22Rv1 (cell line): ENCODE measurements at regions not wholly inside any gene's neighbourhood (a gene's known extent, or its start where the extent isn't known, plus 50 kb on each side); places are given as distances from the start of the nearest gene placed in this dataset.

Source experiments
- ZFX ChIP-seq: fragments of 450-650 bp; IDR thresholded peaks from 2 replicates; pipeline ENCODE4 v1.6.1; 2017; ENCODE audit warnings: antibody characterized with exemption, borderline replicate concordance
- TF ChIP-seq, protein P1 (sequence below): fragments of 450-650 bp; IDR thresholded peaks from 2 replicates; pipeline ENCODE4 v1.5.1; 2017; ENCODE audit warnings: mild to moderate bottlenecking

DNA sequence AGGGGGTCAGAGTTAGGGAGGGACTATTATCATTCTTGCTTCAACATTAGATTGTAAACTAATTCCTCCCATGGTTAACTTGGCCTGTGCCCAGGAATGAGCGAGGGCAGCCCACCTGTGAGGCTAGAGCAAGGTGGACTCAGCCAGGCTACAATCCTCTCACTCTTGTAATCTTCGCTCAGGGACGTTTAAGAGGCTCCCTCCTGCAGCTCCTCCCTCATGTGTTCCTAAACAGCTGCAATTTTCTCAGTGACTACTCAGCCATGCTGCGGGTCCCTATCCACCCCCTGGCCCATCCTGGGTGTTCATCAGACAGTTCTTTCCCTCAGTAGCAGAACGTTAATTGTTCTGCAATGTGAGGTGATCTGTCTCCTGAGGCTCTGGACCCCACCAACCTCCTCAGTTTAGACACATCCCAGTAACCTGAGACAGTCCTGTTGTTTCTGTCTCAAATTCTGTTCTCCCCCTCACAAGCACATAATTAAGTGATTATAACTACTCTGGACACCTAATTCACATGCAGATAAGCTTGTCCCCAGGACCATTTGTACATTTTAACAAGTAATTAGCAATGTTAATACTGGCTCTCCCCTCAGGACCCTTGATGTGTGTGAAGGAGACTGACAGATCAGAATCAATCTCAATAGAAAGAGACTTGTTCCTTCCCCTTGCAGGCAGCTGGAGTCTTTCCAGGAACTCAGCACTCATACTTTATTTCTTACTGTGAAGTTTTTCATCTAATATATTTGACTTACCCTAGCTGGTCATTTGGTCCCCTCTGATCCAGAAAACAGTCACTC is 337.2 kb upstream of the B3GAT1 start:
- TF ChIP-seq, protein P1, sequence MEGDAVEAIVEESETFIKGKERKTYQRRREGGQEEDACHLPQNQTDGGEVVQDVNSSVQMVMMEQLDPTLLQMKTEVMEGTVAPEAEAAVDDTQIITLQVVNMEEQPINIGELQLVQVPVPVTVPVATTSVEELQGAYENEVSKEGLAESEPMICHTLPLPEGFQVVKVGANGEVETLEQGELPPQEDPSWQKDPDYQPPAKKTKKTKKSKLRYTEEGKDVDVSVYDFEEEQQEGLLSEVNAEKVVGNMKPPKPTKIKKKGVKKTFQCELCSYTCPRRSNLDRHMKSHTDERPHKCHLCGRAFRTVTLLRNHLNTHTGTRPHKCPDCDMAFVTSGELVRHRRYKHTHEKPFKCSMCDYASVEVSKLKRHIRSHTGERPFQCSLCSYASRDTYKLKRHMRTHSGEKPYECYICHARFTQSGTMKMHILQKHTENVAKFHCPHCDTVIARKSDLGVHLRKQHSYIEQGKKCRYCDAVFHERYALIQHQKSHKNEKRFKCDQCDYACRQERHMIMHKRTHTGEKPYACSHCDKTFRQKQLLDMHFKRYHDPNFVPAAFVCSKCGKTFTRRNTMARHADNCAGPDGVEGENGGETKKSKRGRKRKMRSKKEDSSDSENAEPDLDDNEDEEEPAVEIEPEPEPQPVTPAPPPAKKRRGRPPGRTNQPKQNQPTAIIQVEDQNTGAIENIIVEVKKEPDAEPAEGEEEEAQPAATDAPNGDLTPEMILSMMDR, result no peak
- no peak for TF ChIP-seq ZFX
